NB4 (cell line): ENCODE measurements at regions not wholly inside any gene's neighbourhood (a gene's known extent, or its start where the extent isn't known, plus 50 kb on each side); places are given as distances from the start of the nearest gene placed in this dataset.

ENCODE experiments used
- DNase-seq: peaks from one replicate; pipeline ENCODE4 v3.0.0; 2010; ENCODE audit warnings: low read depth
- H3K4me3 ChIP-seq: one replicate; pipeline ENCODE4 v1.5.1; 2011; ENCODE audit warnings: mild to moderate bottlenecking, low read depth, low read length, moderate library complexity
- MAX ChIP-seq: IDR thresholded peaks from 2 replicates; pipeline ENCODE4 v1.6.1; 2011; ENCODE audit warnings: low read depth, low read length
- MYC ChIP-seq: IDR thresholded peaks from 2 replicates; pipeline ENCODE4 v1.6.1; 2011; ENCODE audit warnings: low read depth, low read length
- POLR2A ChIP-seq: IDR thresholded peaks from 2 replicates; pipeline ENCODE4 v1.6.1; 2011; ENCODE audit warnings: mild to moderate bottlenecking; ENCODE audit not compliant: insufficient read length; ENCODE audit errors: extremely low read depth
- TF ChIP-seq, protein P1 (sequence below): IDR thresholded peaks from one replicate; pipeline ENCODE4 v1.5.1; 2012; ENCODE audit warnings: low read depth, low read length

DNA sequence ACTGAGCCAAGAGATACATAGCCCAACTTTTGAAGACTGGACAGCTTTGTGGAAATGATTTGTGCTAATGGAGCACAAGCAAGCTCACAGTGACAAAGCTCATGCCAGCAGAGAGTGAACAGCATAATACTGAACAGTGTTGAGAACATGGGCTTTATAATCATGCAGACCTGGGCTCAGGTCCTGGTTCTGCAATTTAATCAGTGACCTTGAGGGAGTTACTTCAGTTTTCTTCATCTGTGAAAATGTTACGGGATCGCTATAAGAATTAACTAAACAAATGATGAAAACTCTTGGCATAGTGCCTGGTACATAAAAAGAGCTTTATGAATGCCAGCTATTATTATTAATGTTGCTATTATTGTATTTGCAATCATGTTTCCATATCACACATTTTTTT, 690.5 kb upstream of the LRRN3 start:
- DNase-seq = no peak
- H3K4me3 ChIP-seq = no peak overlapping the region
- TF ChIP-seq, protein P1, sequence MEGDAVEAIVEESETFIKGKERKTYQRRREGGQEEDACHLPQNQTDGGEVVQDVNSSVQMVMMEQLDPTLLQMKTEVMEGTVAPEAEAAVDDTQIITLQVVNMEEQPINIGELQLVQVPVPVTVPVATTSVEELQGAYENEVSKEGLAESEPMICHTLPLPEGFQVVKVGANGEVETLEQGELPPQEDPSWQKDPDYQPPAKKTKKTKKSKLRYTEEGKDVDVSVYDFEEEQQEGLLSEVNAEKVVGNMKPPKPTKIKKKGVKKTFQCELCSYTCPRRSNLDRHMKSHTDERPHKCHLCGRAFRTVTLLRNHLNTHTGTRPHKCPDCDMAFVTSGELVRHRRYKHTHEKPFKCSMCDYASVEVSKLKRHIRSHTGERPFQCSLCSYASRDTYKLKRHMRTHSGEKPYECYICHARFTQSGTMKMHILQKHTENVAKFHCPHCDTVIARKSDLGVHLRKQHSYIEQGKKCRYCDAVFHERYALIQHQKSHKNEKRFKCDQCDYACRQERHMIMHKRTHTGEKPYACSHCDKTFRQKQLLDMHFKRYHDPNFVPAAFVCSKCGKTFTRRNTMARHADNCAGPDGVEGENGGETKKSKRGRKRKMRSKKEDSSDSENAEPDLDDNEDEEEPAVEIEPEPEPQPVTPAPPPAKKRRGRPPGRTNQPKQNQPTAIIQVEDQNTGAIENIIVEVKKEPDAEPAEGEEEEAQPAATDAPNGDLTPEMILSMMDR = no peak
- no peak for TF ChIP-seq MYC
- no peak for TF ChIP-seq POLR2A
- TF ChIP-seq MAX = no peak

- no peak overlapping the region for H3K4me3 ChIP-seq
- DNase-seq = no peak
- TF ChIP-seq, protein P1 = no peak
- TF ChIP-seq POLR2A (no peak), MYC (no peak), MAX (no peak)
These were observed 683.7 kb upstream of the LRRN3 start for GRCh38 chr7:110407242-110407641.

GRCh38 chr7:110407706-110408105, 683.2 kb upstream of the LRRN3 start:
- H3K4me3 ChIP-seq = no peak overlapping the region
- no peak for TF ChIP-seq MYC
- no peak for DNase-seq

DNA sequence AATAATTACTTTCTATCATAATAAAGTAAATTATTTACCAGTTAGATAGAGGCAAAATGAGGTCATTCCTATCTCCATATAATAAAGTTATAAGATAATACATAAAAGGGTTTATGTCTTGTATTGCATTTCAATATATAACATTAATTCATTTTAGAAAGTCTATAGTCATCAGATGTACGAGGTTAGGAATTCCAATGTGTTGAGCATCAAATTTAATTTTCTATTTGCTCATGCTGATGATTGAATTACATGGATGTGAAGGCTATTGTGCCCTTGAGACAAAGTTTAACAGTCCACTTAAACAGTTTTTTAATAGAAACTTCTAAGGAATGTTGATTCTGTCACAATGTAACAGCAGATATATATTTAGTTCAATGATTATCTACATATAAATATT, 678.3 kb upstream of the LRRN3 start:
- no peak overlapping the region for H3K4me3 ChIP-seq
- DNase-seq = no peak
- TF ChIP-seq MAX (no peak), POLR2A (no peak), MYC (no peak)
- TF ChIP-seq, protein P1 = no peak

DNA sequence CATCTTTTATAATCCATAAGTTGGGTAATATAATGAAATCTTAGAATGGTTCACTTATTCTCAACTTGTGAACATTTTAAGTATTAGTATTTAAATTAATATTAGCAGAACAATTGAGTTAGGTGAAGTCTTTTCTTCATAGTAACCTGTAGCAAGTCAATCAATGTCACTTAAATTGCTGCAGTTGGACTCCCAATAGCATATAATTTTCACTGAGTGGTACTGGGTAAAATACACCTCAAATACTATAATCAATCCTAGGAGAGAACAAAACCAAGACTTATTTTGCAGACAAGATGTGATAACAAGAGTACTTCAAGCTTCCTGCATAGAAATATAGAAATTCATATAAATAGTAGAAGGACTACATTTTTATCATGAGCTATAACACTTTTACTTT, 677.9 kb upstream of the LRRN3 start:
- no peak for TF ChIP-seq MAX
- no peak for TF ChIP-seq POLR2A
- TF ChIP-seq, protein P1 = no peak
- TF ChIP-seq MYC = no peak
- no peak for DNase-seq
- H3K4me3 ChIP-seq = no peak overlapping the region

GRCh38 chr7:110417611-110418010, 673.3 kb upstream of the LRRN3 start:
- TF ChIP-seq POLR2A (no peak), MAX (no peak), MYC (no peak)
- TF ChIP-seq, protein P1 = no peak
- no peak for DNase-seq
- H3K4me3 ChIP-seq = no peak overlapping the region
